GM23338 (cell line): ENCODE measurements at regions not wholly inside any gene's neighbourhood (a gene's known extent, or its start where the extent isn't known, plus 50 kb on each side); places are given as distances from the start of the nearest gene placed in this dataset.

Source experiments
- ATAC-seq: fragments of 200-7000 bp; cut with Tn5 transposase; 3 replicates; pipeline ENCODE4 v1.9.1; 2020
- DNase-seq: peaks from one replicate; pipeline ENCODE4 v3.0.0-alpha.2; 2015; ENCODE audit warnings: low spot score
- H2AFZ ChIP-seq: fragments of 200-600 bp; sonication (generic); 2 replicates; pipeline ENCODE4 v1.8.0; 2016; ENCODE audit warnings: antibody characterized with exemption, mild to moderate bottlenecking, moderate library complexity
- H3F3A ChIP-seq: fragments of 200-600 bp; sonication (generic); replicated peaks from 2 replicates; pipeline ENCODE4 v1.8.0; 2017; ENCODE audit warnings: antibody characterized with exemption, mixed run types, low read depth
- H3K27ac ChIP-seq: fragments of 200-600 bp; sonication (generic); 2 replicates; pipeline ENCODE4 v1.6.1; 2016; ENCODE audit warnings: low read depth
- H3K27me3 ChIP-seq: fragments of 200-600 bp; sonication (generic); 2 replicates; pipeline ENCODE4 v1.8.0; 2016; ENCODE audit warnings: mild to moderate bottlenecking, mixed run types, moderate library complexity; ENCODE audit not compliant: insufficient read depth
- H3K36me3 ChIP-seq: fragments of 200-600 bp; sonication (generic); 2 replicates; pipeline ENCODE4 v1.8.0; 2016; ENCODE audit warnings: mild to moderate bottlenecking; ENCODE audit not compliant: insufficient read depth
- H3K4me1 ChIP-seq: fragments of 200-600 bp; sonication (generic); 2 replicates; pipeline ENCODE4 v1.8.0; 2016; ENCODE audit warnings: mild to moderate bottlenecking, moderate library complexity; ENCODE audit not compliant: insufficient read depth
- H3K4me2 ChIP-seq: fragments of 200-600 bp; sonication (generic); 2 replicates; pipeline ENCODE4 v1.7.1; 2017; ENCODE audit warnings: mixed run types
- H3K4me3 ChIP-seq: fragments of 200-600 bp; sonication (generic); 2 replicates; pipeline ENCODE4 v1.6.1; 2016; ENCODE audit warnings: mixed run types
- H3K79me2 ChIP-seq: fragments of 200-600 bp; sonication (generic); replicated peaks from 2 replicates; pipeline ENCODE4 v1.8.0; 2017; ENCODE audit warnings: mild to moderate bottlenecking; ENCODE audit not compliant: insufficient read depth
- H3K9me2 ChIP-seq: fragments of 200-600 bp; sonication (generic); 2 replicates; pipeline ENCODE4 v1.8.0; 2017; ENCODE audit not compliant: insufficient read depth
- H4K20me1 ChIP-seq: fragments of 200-600 bp; sonication (generic); replicated peaks from 2 replicates; pipeline ENCODE4 v1.8.0; 2017; ENCODE audit warnings: mild to moderate bottlenecking; ENCODE audit not compliant: insufficient read depth
- H3K27ac Mint-ChIP-seq: 2 replicates; pipeline ENCODE4 v1.8.0; 2020; ENCODE audit warnings: inconsistent platforms, mild to moderate bottlenecking, moderate library complexity, mixed read lengths
- H3K27me3 Mint-ChIP-seq: 3 replicates; pipeline ENCODE4 v1.8.0; 2022; ENCODE audit warnings: low read depth, mild to moderate bottlenecking, moderate library complexity, mixed read lengths, inconsistent platforms; ENCODE audit not compliant: insufficient read depth, poor library complexity
- H3K36me3 Mint-ChIP-seq: 3 replicates; pipeline ENCODE4 v1.8.0; 2021; ENCODE audit warnings: low read depth, mild to moderate bottlenecking, inconsistent platforms, moderate library complexity, mixed read lengths
- H3K4me1 Mint-ChIP-seq: 3 replicates; pipeline ENCODE4 v1.8.0; 2020; ENCODE audit warnings: mild to moderate bottlenecking, inconsistent platforms, mixed read lengths
- H3K4me3 Mint-ChIP-seq: 3 replicates; pipeline ENCODE4 v1.8.0; 2021; ENCODE audit warnings: moderate library complexity, mild to moderate bottlenecking, inconsistent platforms, mixed read lengths
- H3K9me3 Mint-ChIP-seq: 3 replicates; pipeline ENCODE4 v1.8.0; 2020; ENCODE audit warnings: moderate library complexity, mild to moderate bottlenecking, inconsistent platforms, mixed read lengths
- CREB1 ChIP-seq: fragments of 250-450 bp; sonication (Bioruptor Pico); IDR thresholded peaks from 2 replicates; pipeline ENCODE4 v1.5.0; 2020; ENCODE audit warnings: low read depth, mild to moderate bottlenecking, moderate library complexity
- NANOG ChIP-seq: IDR thresholded peaks from 2 replicates; pipeline ENCODE4 v1.6.1; 2016; ENCODE audit warnings: antibody characterized with exemption, borderline replicate concordance
- TF ChIP-seq, protein P1 (sequence below): fragments of 250-450 bp; sonication (Bioruptor Pico); IDR thresholded peaks from 2 replicates; pipeline ENCODE4 v1.5.0; 2020; ENCODE audit warnings: mild to moderate bottlenecking, moderate library complexity

DNA sequence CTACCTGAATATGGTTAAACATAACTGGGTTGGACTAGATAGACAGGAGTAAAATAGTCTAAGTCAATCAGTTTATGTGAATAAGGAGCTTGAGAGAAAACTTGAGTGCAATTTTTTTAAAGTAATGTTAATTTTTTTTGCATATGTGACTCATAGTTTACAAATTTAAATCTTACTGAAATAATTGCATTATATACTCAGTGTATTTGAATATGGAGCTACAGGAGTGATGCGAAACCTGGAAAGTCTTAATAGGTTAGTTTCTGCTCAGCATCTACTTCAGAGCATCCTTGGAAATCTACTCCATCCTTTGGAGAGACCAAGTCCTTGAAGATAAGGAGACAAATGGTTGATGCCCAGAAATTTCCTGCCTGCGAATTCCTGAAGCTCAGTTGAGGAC is 318.8 kb upstream of the NXPH2 start:
- no peaks in the 10 kb centered on the region for H3K9me2 ChIP-seq
- peaks cover 5% of the 10 kb centered on the region for H3K36me3 Mint-ChIP-seq
- no peak overlapping the region for H3K4me2 ChIP-seq
- H4K20me1 ChIP-seq, result no peaks in the 10 kb centered on the region
- no peaks in the 10 kb centered on the region for H3K4me1 ChIP-seq
- H3K27ac ChIP-seq, result no peak overlapping the region
- peaks cover 11% of the 10 kb centered on the region; the same call in 2 of the 3 replicates for H3K4me1 Mint-ChIP-seq
- TF ChIP-seq, protein P1, sequence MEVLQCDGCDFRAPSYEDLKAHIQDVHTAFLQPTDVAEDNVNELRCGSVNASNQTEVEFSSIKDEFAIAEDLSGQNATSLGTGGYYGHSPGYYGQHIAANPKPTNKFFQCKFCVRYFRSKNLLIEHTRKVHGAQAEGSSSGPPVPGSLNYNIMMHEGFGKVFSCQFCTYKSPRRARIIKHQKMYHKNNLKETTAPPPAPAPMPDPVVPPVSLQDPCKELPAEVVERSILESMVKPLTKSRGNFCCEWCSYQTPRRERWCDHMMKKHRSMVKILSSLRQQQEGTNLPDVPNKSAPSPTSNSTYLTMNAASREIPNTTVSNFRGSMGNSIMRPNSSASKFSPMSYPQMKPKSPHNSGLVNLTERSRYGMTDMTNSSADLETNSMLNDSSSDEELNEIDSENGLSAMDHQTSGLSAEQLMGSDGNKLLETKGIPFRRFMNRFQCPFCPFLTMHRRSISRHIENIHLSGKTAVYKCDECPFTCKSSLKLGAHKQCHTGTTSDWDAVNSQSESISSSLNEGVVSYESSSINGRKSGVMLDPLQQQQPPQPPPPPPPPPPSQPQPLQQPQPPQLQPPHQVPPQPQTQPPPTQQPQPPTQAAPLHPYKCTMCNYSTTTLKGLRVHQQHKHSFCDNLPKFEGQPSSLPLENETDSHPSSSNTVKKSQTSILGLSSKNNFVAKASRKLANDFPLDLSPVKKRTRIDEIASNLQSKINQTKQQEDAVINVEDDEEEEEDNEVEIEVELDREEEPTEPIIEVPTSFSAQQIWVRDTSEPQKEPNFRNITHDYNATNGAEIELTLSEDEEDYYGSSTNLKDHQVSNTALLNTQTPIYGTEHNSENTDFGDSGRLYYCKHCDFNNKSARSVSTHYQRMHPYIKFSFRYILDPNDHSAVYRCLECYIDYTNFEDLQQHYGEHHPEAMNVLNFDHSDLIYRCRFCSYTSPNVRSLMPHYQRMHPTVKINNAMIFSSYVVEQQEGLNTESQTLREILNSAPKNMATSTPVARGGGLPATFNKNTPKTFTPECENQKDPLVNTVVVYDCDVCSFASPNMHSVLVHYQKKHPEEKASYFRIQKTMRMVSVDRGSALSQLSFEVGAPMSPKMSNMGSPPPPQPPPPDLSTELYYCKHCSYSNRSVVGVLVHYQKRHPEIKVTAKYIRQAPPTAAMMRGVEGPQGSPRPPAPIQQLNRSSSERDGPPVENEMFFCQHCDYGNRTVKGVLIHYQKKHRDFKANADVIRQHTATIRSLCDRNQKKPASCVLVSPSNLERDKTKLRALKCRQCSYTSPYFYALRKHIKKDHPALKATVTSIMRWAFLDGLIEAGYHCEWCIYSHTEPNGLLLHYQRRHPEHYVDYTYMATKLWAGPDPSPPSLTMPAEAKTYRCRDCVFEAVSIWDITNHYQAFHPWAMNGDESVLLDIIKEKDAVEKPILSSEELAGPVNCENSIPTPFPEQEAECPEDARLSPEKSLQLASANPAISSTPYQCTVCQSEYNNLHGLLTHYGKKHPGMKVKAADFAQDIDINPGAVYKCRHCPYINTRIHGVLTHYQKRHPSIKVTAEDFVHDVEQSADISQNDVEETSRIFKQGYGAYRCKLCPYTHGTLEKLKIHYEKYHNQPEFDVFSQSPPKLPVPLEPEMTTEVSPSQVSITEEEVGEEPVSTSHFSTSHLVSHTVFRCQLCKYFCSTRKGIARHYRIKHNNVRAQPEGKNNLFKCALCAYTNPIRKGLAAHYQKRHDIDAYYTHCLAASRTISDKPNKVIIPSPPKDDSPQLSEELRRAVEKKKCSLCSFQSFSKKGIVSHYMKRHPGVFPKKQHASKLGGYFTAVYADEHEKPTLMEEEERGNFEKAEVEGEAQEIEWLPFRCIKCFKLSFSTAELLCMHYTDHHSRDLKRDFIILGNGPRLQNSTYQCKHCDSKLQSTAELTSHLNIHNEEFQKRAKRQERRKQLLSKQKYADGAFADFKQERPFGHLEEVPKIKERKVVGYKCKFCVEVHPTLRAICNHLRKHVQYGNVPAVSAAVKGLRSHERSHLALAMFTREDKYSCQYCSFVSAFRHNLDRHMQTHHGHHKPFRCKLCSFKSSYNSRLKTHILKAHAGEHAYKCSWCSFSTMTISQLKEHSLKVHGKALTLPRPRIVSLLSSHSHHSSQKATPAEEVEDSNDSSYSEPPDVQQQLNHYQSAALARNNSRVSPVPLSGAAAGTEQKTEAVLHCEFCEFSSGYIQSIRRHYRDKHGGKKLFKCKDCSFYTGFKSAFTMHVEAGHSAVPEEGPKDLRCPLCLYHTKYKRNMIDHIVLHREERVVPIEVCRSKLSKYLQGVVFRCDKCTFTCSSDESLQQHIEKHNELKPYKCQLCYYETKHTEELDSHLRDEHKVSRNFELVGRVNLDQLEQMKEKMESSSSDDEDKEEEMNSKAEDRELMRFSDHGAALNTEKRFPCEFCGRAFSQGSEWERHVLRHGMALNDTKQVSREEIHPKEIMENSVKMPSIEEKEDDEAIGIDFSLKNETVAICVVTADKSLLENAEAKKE (CRISPR knock-in tag), result peak; percentile 88
- no peak for TF ChIP-seq CREB1 (CRISPR knock-in tag)
- no peak overlapping the region for H3K27ac Mint-ChIP-seq
- H3K36me3 ChIP-seq, result no peaks in the 10 kb centered on the region
- H3K27me3 Mint-ChIP-seq, result no peaks in the 10 kb centered on the region
- H3F3A ChIP-seq, result no peaks in the 10 kb centered on the region
- DNase-seq, result peak; percentile 11
- H3K79me2 ChIP-seq, result no peaks in the 10 kb centered on the region
- no peak overlapping the region for H3K4me3 ChIP-seq
- H3K9me3 Mint-ChIP-seq, result peaks cover 5% of the 10 kb centered on the region; the same call in 2 of the 3 replicates
- H3K27me3 ChIP-seq, result no peaks in the 10 kb centered on the region
- H2AFZ ChIP-seq, result no peak overlapping the region
- H3K4me3 Mint-ChIP-seq, result no peak overlapping the region
- no peak for ATAC-seq

DNA sequence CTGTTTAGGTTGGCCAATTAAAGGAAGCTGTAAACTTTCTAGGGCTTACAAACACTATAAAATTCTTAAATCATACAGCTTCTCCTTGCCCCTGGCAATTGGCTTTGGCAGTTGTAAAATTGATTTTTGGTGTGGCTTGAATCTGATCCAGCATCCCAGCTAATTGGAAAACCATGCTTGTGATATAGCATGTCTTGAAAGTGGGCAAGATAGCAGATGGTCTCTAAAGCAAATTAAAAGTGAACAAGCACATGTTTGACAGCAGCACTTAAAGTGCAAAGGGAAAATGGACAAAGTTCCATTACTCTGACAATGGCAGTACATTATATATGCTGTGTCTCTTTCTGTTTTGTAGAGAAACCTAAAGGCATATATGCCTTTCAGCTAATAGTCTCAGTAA is 302.9 kb upstream of the NXPH2 start:
- Histone ChIP-seq H3K4me1 (peaks cover 5% of the 10 kb centered on the region; the same call in 1 of the 2 replicates), H2AFZ (peak overlapping the region; percentile 80; the same call in 1 of the 2 replicates), H3K36me3 (no peaks in the 10 kb centered on the region), H3K27me3 (no peaks in the 10 kb centered on the region), H4K20me1 (no peaks in the 10 kb centered on the region), H3K9me2 (peaks cover 3% of the 10 kb centered on the region; the same call in 1 of the 2 replicates), H3K27ac (no peak overlapping the region), H3K4me2 (no peak overlapping the region), H3K79me2 (no peaks in the 10 kb centered on the region), H3F3A (no peaks in the 10 kb centered on the region), H3K4me3 (no peak overlapping the region)
- H3K9me3 Mint-ChIP-seq, result no peaks in the 10 kb centered on the region
- no peak overlapping the region for H3K4me3 Mint-ChIP-seq
- no peak for TF ChIP-seq NANOG
- no peaks in the 10 kb centered on the region for H3K36me3 Mint-ChIP-seq
- H3K27me3 Mint-ChIP-seq, result peaks cover 2% of the 10 kb centered on the region
- no peak for ATAC-seq
- no peak overlapping the region for H3K27ac Mint-ChIP-seq
- no peak for DNase-seq
- H3K4me1 Mint-ChIP-seq, result peaks cover 3% of the 10 kb centered on the region; the same call in 2 of the 3 replicates
